ENCODE measurements at regions not wholly inside any gene's neighbourhood (a gene's known extent, or its start where the extent isn't known, plus 50 kb on each side); places are given as distances from the start of the nearest gene placed in this dataset.

DNA sequence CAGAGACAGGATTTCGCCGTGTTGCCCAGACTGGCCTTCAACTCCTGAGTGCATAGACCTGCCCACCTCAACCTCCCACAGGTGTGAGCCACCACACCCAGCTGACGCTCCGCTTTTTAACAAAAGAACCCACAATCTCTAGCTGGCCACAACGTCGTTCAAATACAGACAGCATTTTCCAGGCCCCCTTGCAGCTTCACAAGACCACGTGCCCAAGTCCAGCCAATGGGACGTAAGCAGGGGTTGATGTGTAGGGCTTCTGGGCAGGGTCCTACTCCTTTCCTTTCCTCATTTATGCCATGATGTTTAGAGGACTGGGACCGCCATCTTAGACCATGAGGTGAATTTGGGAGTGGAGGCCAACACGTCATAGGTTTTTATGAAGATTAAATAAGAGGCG is 81.0 kb downstream of the TFAP2C start:
- no peak for TF ChIP-seq ZFX (IDR thresholded peaks at IDR 0.05; ENCODE audit: borderline replicate concordance)
- TF ChIP-seq, protein P1, sequence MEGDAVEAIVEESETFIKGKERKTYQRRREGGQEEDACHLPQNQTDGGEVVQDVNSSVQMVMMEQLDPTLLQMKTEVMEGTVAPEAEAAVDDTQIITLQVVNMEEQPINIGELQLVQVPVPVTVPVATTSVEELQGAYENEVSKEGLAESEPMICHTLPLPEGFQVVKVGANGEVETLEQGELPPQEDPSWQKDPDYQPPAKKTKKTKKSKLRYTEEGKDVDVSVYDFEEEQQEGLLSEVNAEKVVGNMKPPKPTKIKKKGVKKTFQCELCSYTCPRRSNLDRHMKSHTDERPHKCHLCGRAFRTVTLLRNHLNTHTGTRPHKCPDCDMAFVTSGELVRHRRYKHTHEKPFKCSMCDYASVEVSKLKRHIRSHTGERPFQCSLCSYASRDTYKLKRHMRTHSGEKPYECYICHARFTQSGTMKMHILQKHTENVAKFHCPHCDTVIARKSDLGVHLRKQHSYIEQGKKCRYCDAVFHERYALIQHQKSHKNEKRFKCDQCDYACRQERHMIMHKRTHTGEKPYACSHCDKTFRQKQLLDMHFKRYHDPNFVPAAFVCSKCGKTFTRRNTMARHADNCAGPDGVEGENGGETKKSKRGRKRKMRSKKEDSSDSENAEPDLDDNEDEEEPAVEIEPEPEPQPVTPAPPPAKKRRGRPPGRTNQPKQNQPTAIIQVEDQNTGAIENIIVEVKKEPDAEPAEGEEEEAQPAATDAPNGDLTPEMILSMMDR (IDR thresholded peaks at IDR 0.05), result no peak

Measured in 22Rv1 (cell line).